H1 (cell line): ENCODE measurements at regions not wholly inside any gene's neighbourhood (a gene's known extent, or its start where the extent isn't known, plus 50 kb on each side); places are given as distances from the start of the nearest gene placed in this dataset.

ENCODE experiments used
- CTCF ChIA-PET: fragments of 300-600 bp; sonication (Branson Sonifier 250); formaldehyde crosslinking; loops from one replicate; lab custom pipeline; 2021; ENCODE audit not compliant: partially characterized antibody; lab: Charles Lee
- POLR2A ChIA-PET: fragments of 300-600 bp; sonication (Branson Sonifier 250); formaldehyde crosslinking; loops from one replicate; lab custom pipeline; 2021; ENCODE audit warnings: inconsistent platforms; ENCODE audit not compliant: partially characterized antibody; lab: Charles Lee
- DNase-seq, 2 experiments: peaks; one replicate each; pipeline versions ENCODE4 v3.0.0 to v3.0.0-alpha.2; 2010 to 2022; ENCODE audit warnings: low spot score in 2 of 2, low read depth in 1 of 2, mixed read lengths in 1 of 2
- FAIRE-seq: peaks from 2 replicates; lab custom pipeline; 2011; peaks lifted over from hg19 to GRCh38; lab: Jason Lieb, UNC
- H2AFZ ChIP-seq: 2 replicates; pipeline ENCODE4 v1.8.1; 2012; ENCODE audit warnings: low read length, inconsistent platforms
- H2AK5ac ChIP-seq: 2 replicates; pipeline ENCODE4 v1.6.1; 2013; ENCODE audit warnings: low read depth, low read length
- H2BK120ac ChIP-seq: replicated peaks from 2 replicates; pipeline ENCODE3; 2013; ENCODE audit warnings: low read depth, low read length, inconsistent platforms
- H2BK12ac ChIP-seq: 2 replicates; pipeline ENCODE4 v1.6.1; 2013; ENCODE audit warnings: low read depth, low read length
- H2BK15ac ChIP-seq: 2 replicates; pipeline ENCODE4 v1.6.1; 2013; ENCODE audit warnings: low read length
- H2BK20ac ChIP-seq: 2 replicates; pipeline ENCODE4 v1.6.1; 2013; ENCODE audit warnings: low read length
- H2BK5ac ChIP-seq: 2 replicates; pipeline ENCODE4 v1.6.1; 2013; ENCODE audit warnings: low read depth, low read length
- H3K14ac ChIP-seq: 2 replicates; pipeline ENCODE4 v1.6.1; 2013; ENCODE audit warnings: inconsistent platforms; ENCODE audit not compliant: insufficient read length
- H3K18ac ChIP-seq: 2 replicates; pipeline ENCODE4 v1.6.1; 2013; ENCODE audit warnings: low read length; ENCODE audit errors: extremely low read depth
- H3K23ac ChIP-seq: 2 replicates; pipeline ENCODE4 v1.6.1; 2013; ENCODE audit warnings: inconsistent platforms; ENCODE audit not compliant: insufficient read length
- H3K23me2 ChIP-seq: 2 replicates; pipeline ENCODE4 v1.6.1; 2013; ENCODE audit warnings: low read depth, low read length
- H3K27ac ChIP-seq: 2 replicates; pipeline ENCODE4 v1.6.1; 2011; ENCODE audit warnings: low read depth, low read length, inconsistent platforms
- H3K27me3 ChIP-seq, 4 experiments: replicated peaks in 1 of 4; 1 replicate in 1 of 4; 2 replicates in 3 of 4; pipeline versions ENCODE4 v1.6.1 to v1.8.1; 2011 to 2013; ENCODE audit warnings: low read length in 3 of 4, mild to moderate bottlenecking in 3 of 4, inconsistent platforms in 2 of 4, mixed read lengths in 2 of 4, moderate library complexity in 1 of 4; ENCODE audit not compliant: control insufficient read depth in 3 of 4, insufficient read depth in 3 of 4; ENCODE audit errors: extremely low read depth in 1 of 4
- H3K36me3 ChIP-seq, 4 experiments: 2 replicates each; pipeline versions ENCODE4 v1.6.1 to v1.8.1; 2011 to 2013; ENCODE audit warnings: mild to moderate bottlenecking in 4 of 4, low read length in 3 of 4, moderate library complexity in 2 of 4, control low read depth in 1 of 4, inconsistent platforms in 1 of 4; ENCODE audit not compliant: insufficient read depth in 4 of 4, control insufficient read depth in 2 of 4
- H3K4ac ChIP-seq: replicated peaks from 2 replicates; pipeline ENCODE3; 2013; ENCODE audit warnings: low read length, low read depth, mixed read lengths, inconsistent platforms; ENCODE audit not compliant: insufficient read length
- H3K4me1 ChIP-seq, 4 experiments: replicated peaks in 1 of 4; 1 replicate in 1 of 4; 2 replicates in 3 of 4; pipeline versions ENCODE4 v1.6.1 to v1.8.1; 2011 to 2013; ENCODE audit warnings: low read length in 3 of 4, inconsistent platforms in 2 of 4, mixed read lengths in 1 of 4; ENCODE audit not compliant: insufficient read depth in 4 of 4, control insufficient read depth in 3 of 4
- H3K4me2 ChIP-seq, 2 experiments: 2 replicates each; pipeline versions ENCODE4 v1.6.1 to v1.8.1; 2011 to 2013; ENCODE audit warnings: low read depth in 2 of 2, low read length in 2 of 2, control low read depth in 1 of 2, inconsistent platforms in 1 of 2, mild to moderate bottlenecking in 1 of 2; ENCODE audit not compliant: insufficient read depth in 1 of 2
- H3K4me3 ChIP-seq, 4 experiments: fragments of 200-600, 300-600 bp in 1 of 4; sonication (generic), shearing (Covaris generic), sonication (Bioruptor Twin) in 1 of 4; 2 replicates each; pipeline versions ENCODE4 v1.5.1 to v1.8.1; 2011 to 2016; ENCODE audit warnings: low read length in 4 of 4, low read depth in 3 of 4, control low read depth in 2 of 4, inconsistent platforms in 2 of 4, mild to moderate bottlenecking in 2 of 4, mixed read lengths in 1 of 4, moderate library complexity in 1 of 4; ENCODE audit not compliant: insufficient read depth in 2 of 4; ENCODE audit errors: extremely low read depth in 1 of 4
- H3K56ac ChIP-seq: replicated peaks from 2 replicates; pipeline ENCODE3; 2013; ENCODE audit warnings: low read depth, mild to moderate bottlenecking, mixed read lengths, low read length, inconsistent platforms; ENCODE audit not compliant: insufficient read length
- H3K79me1 ChIP-seq: 2 replicates; pipeline ENCODE4 v1.6.1; 2013; ENCODE audit warnings: low read depth, low read length, control low read depth
- H3K79me2 ChIP-seq, 2 experiments: 2 replicates each; pipeline versions ENCODE4 v1.6.1 to v1.8.1; 2012 to 2013; ENCODE audit warnings: low read length in 2 of 2, mild to moderate bottlenecking in 2 of 2, inconsistent platforms in 1 of 2; ENCODE audit not compliant: insufficient read depth in 2 of 2, control insufficient read depth in 1 of 2
- H3K9ac ChIP-seq, 4 experiments: replicated peaks in 1 of 4; 1 replicate in 1 of 4; 2 replicates in 3 of 4; pipeline versions ENCODE4 v1.6.1 to v1.8.1; 2011 to 2013; ENCODE audit warnings: low read depth in 3 of 4, low read length in 3 of 4, control low read depth in 2 of 4, mild to moderate bottlenecking in 2 of 4, moderate library complexity in 2 of 4, inconsistent platforms in 1 of 4; ENCODE audit errors: extremely low read depth in 1 of 4
- H3K9me3 ChIP-seq, 2 experiments: 2 replicates each; pipeline versions ENCODE4 v1.6.1 to v1.8.1; 2012 to 2013; ENCODE audit warnings: mild to moderate bottlenecking in 2 of 2, moderate library complexity in 2 of 2, control low read depth in 1 of 2, inconsistent platforms in 1 of 2, low read depth in 1 of 2, low read length in 1 of 2, mixed read lengths in 1 of 2; ENCODE audit not compliant: insufficient read depth in 2 of 2
- H4K20me1 ChIP-seq, 2 experiments: replicated peaks in 1 of 2; 2 replicates each; pipeline versions ENCODE3 to v1.8.1; 2011 to 2013; ENCODE audit warnings: inconsistent platforms in 2 of 2, low read length in 2 of 2, mild to moderate bottlenecking in 1 of 2; ENCODE audit not compliant: insufficient read depth in 2 of 2, control insufficient read depth in 1 of 2
- H4K5ac ChIP-seq: 2 replicates; pipeline ENCODE4 v1.6.1; 2013; ENCODE audit warnings: low read length, low read depth, mixed read lengths, inconsistent platforms; ENCODE audit not compliant: insufficient read length
- H4K8ac ChIP-seq: 2 replicates; pipeline ENCODE4 v1.8.0; 2013; ENCODE audit warnings: mild to moderate bottlenecking, moderate library complexity, low read length, inconsistent platforms; ENCODE audit not compliant: insufficient read depth; ENCODE audit errors: extremely low read depth
- H4K91ac ChIP-seq: replicated peaks from 2 replicates; pipeline ENCODE3; 2013; ENCODE audit warnings: low read length, mixed read lengths, inconsistent platforms; ENCODE audit not compliant: insufficient read length
- BCL11A ChIP-seq, 2 experiments: IDR thresholded peaks; one replicate each; pipeline ENCODE4 v1.6.1; 2011; ENCODE audit warnings: low read depth in 2 of 2, low read length in 2 of 2, mild to moderate bottlenecking in 2 of 2
- CREB1 ChIP-seq: IDR thresholded peaks from 2 replicates; pipeline ENCODE4 v1.6.1; 2012; ENCODE audit warnings: inconsistent platforms
- CTCF ChIP-seq, 3 experiments: IDR thresholded peaks; 1 replicate in 2 of 3; 2 replicates in 1 of 3; pipeline versions ENCODE4 v1.5.1 to v1.6.1; 2011; ENCODE audit warnings: low read length in 3 of 3, mild to moderate bottlenecking in 3 of 3, inconsistent platforms in 2 of 3, low read depth in 1 of 3, moderate library complexity in 1 of 3; ENCODE audit not compliant: insufficient read depth in 1 of 3; ENCODE audit errors: control extremely low read depth in 1 of 3
- EZH2 ChIP-seq: fragments of 200-600 bp; sonication (generic); IDR thresholded peaks from 2 replicates; pipeline ENCODE4 v1.7.1; 2012; ENCODE audit warnings: low read depth, mild to moderate bottlenecking, moderate library complexity, low read length, inconsistent platforms; ENCODE audit not compliant: severe bottlenecking
- KDM5A ChIP-seq: fragments of 200-600 bp; IDR thresholded peaks from 2 replicates; pipeline ENCODE4 v1.7.1; 2012; ENCODE audit warnings: mild to moderate bottlenecking, low read length, inconsistent platforms, mixed read lengths
- NANOG ChIP-seq: IDR thresholded peaks from 2 replicates; pipeline ENCODE4 v1.6.1; 2011; ENCODE audit warnings: low read length, low read depth, mild to moderate bottlenecking, inconsistent platforms; ENCODE audit not compliant: insufficient read depth, poor library complexity, severe bottlenecking
- RAD21 ChIP-seq, 2 experiments: IDR thresholded peaks in 1 of 2; conservative IDR thresholded peaks in 1 of 2; 2 replicates each; pipeline ENCODE4 v1.6.1; 2011; ENCODE audit warnings: low read depth in 2 of 2, low read length in 2 of 2, improper control_type of control experiment in 1 of 2, inconsistent platforms in 1 of 2, mild to moderate bottlenecking in 1 of 2, moderate library complexity in 1 of 2
- RNF2 ChIP-seq: fragments of 200-900, 300-1000 bp; sonication (generic); IDR thresholded peaks from 2 replicates; pipeline ENCODE4 v1.7.1; 2016; ENCODE audit warnings: borderline replicate concordance, low read depth, mild to moderate bottlenecking, antibody characterized with exemption, low read length; ENCODE audit not compliant: poor library complexity, severe bottlenecking; ENCODE audit errors: missing control alignments
- RXRA ChIP-seq: IDR thresholded peaks from 2 replicates; pipeline ENCODE4 v1.6.1; 2011; ENCODE audit warnings: low read depth, mild to moderate bottlenecking, low read length, moderate library complexity; ENCODE audit not compliant: insufficient read depth
- SRF ChIP-seq: IDR thresholded peaks from 2 replicates; pipeline ENCODE4 v1.6.1; 2011; ENCODE audit warnings: mild to moderate bottlenecking, low read depth, low read length, moderate library complexity
- WGBS, 2 experiments: shearing (Covaris generic) in 1 of 2; methylation state at CpG; one replicate each; pipeline versions ENCODE4 v1.1.6 to v1.1.7; 2013 to 2015; ENCODE audit warnings: low lambda C conversion rate in 2 of 2, mixed read lengths in 2 of 2, inconsistent platforms in 1 of 2, low coverage in 1 of 2, missing lambda C conversion rate in 1 of 2; ENCODE audit not compliant: insufficient replicate concordance in 2 of 2, insufficient coverage in 1 of 2, insufficient read length in 1 of 2; ENCODE audit errors: extremely low coverage in 1 of 2, missing lambda C conversion rate in 1 of 2; 5-methylcytosine and 5-hydroxymethylcytosine counted together

DNA sequence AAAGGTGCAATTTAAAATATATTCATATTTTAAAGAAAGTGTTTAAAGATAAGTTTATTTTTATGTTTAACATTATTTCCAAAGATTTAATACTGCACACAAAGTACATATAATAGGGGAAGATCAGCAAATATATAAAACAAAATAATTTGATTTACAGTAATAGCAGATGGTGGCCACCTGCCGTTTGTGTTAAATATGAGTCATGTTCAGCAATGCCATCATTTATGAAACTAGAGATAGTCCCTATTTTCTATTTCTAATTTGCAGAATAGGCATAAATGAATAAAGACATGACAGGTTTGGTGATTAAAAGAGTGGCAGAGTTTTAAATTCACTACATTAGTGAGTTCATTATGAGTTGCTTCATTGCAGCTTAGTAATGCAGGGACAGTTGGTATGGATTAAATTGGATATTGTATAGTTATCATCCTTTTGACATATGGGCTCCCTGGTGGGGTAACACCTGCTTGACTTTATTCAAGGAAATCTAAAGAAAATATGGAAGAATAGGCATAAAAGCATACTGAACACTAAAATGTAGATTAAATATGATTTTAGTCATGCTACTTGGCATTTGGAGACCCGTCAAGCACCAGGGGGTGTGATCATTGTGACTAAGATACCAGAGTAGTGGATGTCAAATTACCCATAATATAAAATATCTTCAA lies 78.8 kb upstream of the BANK1 start:
- Histone ChIP-seq H2AK5ac (no peak overlapping the region), H2BK5ac (no peak overlapping the region), H3K18ac (no peak overlapping the region), H4K20me1 (no peaks in the 10 kb centered on the region), H3K79me2 (no peaks in the 10 kb centered on the region), H3K4ac (no peak overlapping the region), H3K23me2 (no peaks in the 10 kb centered on the region), H3K36me3 (no peaks in the 10 kb centered on the region; a peak in 1 of 8 replicates), H3K14ac (no peak overlapping the region), H3K79me1 (no peaks in the 10 kb centered on the region), H2AFZ (no peak overlapping the region), H3K27me3 (no peaks in the 10 kb centered on the region), H4K91ac (no peak overlapping the region), H2BK20ac (no peak overlapping the region), H3K56ac (no peak overlapping the region), H4K8ac (no peak overlapping the region), H3K4me1 (no peaks in the 10 kb centered on the region), H3K4me3 (no peak overlapping the region), H2BK15ac (no peak overlapping the region), H2BK120ac (no peak overlapping the region), H3K9ac (no peak overlapping the region), H4K5ac (no peak overlapping the region), H3K23ac (no peak overlapping the region), H3K9me3 (peaks cover 0 to 1% of the 10 kb centered on the region in 2 experiments; a peak in 1 of 4 replicates), H3K4me2 (no peak overlapping the region), H2BK12ac (no peak overlapping the region), H3K27ac (no peak overlapping the region)
- DNase-seq, result no peak
- ChIA-PET CTCF (interaction anchor here (0.6 kb wide), 1 partner anchor 182 kb away, joined by 3 read pairs; no protein-coding TSS in a partner anchor), POLR2A (no interaction called here)
- FAIRE-seq, result no peak
- WGBS, 2 experiments, result 87% methylated on average over 2 of the region's 2 CpGs; no CpG with 5 or more reads in 1 of the 2 experiments
- no peak for TF ChIP-seq RXRA
- no peak for TF ChIP-seq BCL11A (IDR thresholded peaks at IDR 0.05; ENCODE audit: low read depth in 2 of 2, low read length in 2 of 2)
- no peak for TF ChIP-seq RAD21 (IDR thresholded peaks at IDR 0.05 in 1 of 2, conservative IDR thresholded peaks at IDR 0.05 in 1 of 2; ENCODE audit: low read depth in 2 of 2, low read length in 2 of 2)
- TF ChIP-seq SRF, result no peak
- no peak for TF ChIP-seq EZH2
- TF ChIP-seq RNF2, result no peak
- no peak for TF ChIP-seq CTCF (IDR thresholded peaks at IDR 0.05; ENCODE audit: control extremely low read depth in 1 of 3, insufficient read depth in 1 of 3, low read depth in 1 of 3, low read length in 3 of 3)
- no peak for TF ChIP-seq NANOG
- TF ChIP-seq CREB1, result no peak
- no peak for TF ChIP-seq KDM5A
